Breast epithelium (tissue), 3 donors: ENCODE measurements at regions not wholly inside any gene's neighbourhood (a gene's known extent, or its start where the extent isn't known, plus 50 kb on each side); places are given as distances from the start of the nearest gene placed in this dataset.

Experiments
- POLR2A ChIP-seq: fragments of 450-650 bp; IDR thresholded peaks from one replicate; pipeline ENCODE4 v1.6.1; 2016; ENCODE audit warnings: antibody characterized with exemption, mild to moderate bottlenecking, moderate library complexity
- TF ChIP-seq, protein P1 (sequence below), 3 donors: fragments of 450-650 bp; IDR thresholded peaks; one replicate each; pipeline ENCODE4 v1.5.1; 2016 to 2017; ENCODE audit warnings: antibody characterized with exemption in 3 of 3, mild to moderate bottlenecking in 3 of 3, moderate library complexity in 3 of 3

DNA sequence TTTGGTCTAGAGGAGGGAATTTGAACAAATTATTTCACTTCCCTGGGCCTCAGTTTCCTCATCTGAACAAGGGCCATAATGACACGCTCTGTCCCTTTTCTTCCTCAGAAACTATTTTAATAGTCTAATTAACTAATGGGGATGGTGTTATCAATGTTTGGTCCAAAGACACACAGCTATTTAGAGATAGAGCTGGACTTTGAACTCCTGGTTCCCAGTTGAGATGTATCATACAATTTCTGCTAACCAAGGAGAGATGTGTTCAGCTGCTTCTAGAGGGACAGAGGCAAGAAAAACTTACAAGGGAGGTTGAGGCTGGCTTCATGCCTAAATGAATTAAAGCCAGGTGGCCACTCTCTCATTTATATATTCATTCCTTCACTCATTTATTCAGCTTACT is 90.6 kb upstream of the CLINT1 start:
- TF ChIP-seq, protein P1, sequence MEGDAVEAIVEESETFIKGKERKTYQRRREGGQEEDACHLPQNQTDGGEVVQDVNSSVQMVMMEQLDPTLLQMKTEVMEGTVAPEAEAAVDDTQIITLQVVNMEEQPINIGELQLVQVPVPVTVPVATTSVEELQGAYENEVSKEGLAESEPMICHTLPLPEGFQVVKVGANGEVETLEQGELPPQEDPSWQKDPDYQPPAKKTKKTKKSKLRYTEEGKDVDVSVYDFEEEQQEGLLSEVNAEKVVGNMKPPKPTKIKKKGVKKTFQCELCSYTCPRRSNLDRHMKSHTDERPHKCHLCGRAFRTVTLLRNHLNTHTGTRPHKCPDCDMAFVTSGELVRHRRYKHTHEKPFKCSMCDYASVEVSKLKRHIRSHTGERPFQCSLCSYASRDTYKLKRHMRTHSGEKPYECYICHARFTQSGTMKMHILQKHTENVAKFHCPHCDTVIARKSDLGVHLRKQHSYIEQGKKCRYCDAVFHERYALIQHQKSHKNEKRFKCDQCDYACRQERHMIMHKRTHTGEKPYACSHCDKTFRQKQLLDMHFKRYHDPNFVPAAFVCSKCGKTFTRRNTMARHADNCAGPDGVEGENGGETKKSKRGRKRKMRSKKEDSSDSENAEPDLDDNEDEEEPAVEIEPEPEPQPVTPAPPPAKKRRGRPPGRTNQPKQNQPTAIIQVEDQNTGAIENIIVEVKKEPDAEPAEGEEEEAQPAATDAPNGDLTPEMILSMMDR (IDR thresholded peaks at IDR 0.05) = no peak
- no peak for TF ChIP-seq POLR2A
